ENCODE measurements at regions not wholly inside any gene's neighbourhood (a gene's known extent, or its start where the extent isn't known, plus 50 kb on each side); places are given as distances from the start of the nearest gene placed in this dataset.

- DNase-seq (ENCODE audit: low read depth in 2 of 3, low spot score in 1 of 3): no peak
These were observed 56.0 kb upstream of the CLDN10 start for GRCh38 chr13:95496485-95496884.

GRCh38 chr13:95497381-95497807 is 55.1 kb upstream of the CLDN10 start:
- DNase-seq (ENCODE audit: low read depth in 2 of 3, low spot score in 1 of 3): no peak

- no peak for DNase-seq (ENCODE audit: low read depth in 2 of 3, low spot score in 1 of 3)
These were observed 53.6 kb upstream of the CLDN10 start for GRCh38 chr13:95498886-95499285.

- DNase-seq (ENCODE audit: low read depth in 2 of 3, low spot score in 1 of 3): no peak
These were observed 52.5 kb upstream of the CLDN10 start for GRCh38 chr13:95499811-95500712.

GRCh38 chr13:95502216-95502615 is 50.3 kb upstream of the CLDN10 start:
- DNase-seq (ENCODE audit: low read depth in 2 of 3, low spot score in 1 of 3): no peak
